Effector memory CD8-positive, alpha-beta T cell (primary cell): ENCODE measurements at regions not wholly inside any gene's neighbourhood (a gene's known extent, or its start where the extent isn't known, plus 50 kb on each side); places are given as distances from the start of the nearest gene placed in this dataset.
"Not testable (repeated sequence)": the region's sequence is repeated elsewhere in the genome, so short reads cannot be mapped to it uniquely, and the experiment has no call there.

Experiments used
- ATAC-seq: fragments of 150-1000 bp; cut with Tn5 transposase; replicated peaks from 2 replicates; pipeline ENCODE4 v1.10.0; 2021; ENCODE audit warnings: mild to moderate bottlenecking, moderate library complexity
- DNase-seq, 3 experiments: peaks; one replicate each; pipeline ENCODE4 v3.0.0; 2021
- H3K27ac Mint-ChIP-seq, 2 donors: one replicate each; pipeline ENCODE4 v1.8.0; 2022; ENCODE audit warnings: mild to moderate bottlenecking in 2 of 2, mixed read lengths in 2 of 2, moderate library complexity in 2 of 2
- H3K27me3 Mint-ChIP-seq, 2 donors: one replicate each; pipeline ENCODE4 v1.8.0; 2022; ENCODE audit warnings: mixed read lengths in 2 of 2
- H3K36me3 Mint-ChIP-seq: one replicate; pipeline ENCODE4 v1.8.0; 2022; ENCODE audit warnings: mild to moderate bottlenecking, moderate library complexity, mixed read lengths; ENCODE audit not compliant: insufficient read depth
- H3K4me1 Mint-ChIP-seq, 2 donors: one replicate each; pipeline ENCODE4 v1.8.0; 2022; ENCODE audit warnings: low read depth in 2 of 2, mixed read lengths in 2 of 2
- H3K4me3 Mint-ChIP-seq, 2 donors: one replicate each; pipeline ENCODE4 v1.8.0; 2022; ENCODE audit warnings: mild to moderate bottlenecking in 2 of 2, mixed read lengths in 2 of 2, moderate library complexity in 2 of 2
- H3K9me3 Mint-ChIP-seq, 2 donors: one replicate each; pipeline ENCODE4 v1.8.0; 2022; ENCODE audit warnings: mixed read lengths in 2 of 2

DNA sequence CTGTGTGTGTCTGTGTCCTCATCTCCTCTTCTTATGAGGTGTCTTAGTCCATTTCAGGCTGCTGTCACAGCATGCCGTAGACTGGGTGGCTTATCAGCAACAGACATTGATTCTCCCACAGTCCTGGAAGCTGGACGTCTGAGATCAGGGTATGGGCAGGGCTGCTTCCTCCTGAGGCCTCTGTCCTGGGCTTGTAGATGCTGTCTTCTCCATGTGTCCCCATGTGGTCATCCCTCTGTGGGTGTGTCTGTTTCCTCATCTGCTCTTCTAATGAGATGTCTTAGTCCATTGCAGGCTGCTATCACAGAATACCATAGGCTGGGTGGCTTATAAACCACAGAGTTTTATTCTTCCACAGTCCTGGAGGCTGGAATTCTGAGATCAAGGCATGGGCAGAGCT lies 205.0 kb upstream of the USP9Y start:
- ATAC-seq: no peak
- H3K9me3 Mint-ChIP-seq: no peaks in the 10 kb centered on the region
- H3K27me3 Mint-ChIP-seq: no peaks in the 10 kb centered on the region
- peaks cover 4 to 7% of the 10 kb centered on the region in 2 donors for H3K4me1 Mint-ChIP-seq
- no peak overlapping the region for H3K27ac Mint-ChIP-seq
- no peak overlapping the region for H3K4me3 Mint-ChIP-seq
- H3K36me3 Mint-ChIP-seq: no peaks in the 10 kb centered on the region
- DNase-seq: no peak

DNA sequence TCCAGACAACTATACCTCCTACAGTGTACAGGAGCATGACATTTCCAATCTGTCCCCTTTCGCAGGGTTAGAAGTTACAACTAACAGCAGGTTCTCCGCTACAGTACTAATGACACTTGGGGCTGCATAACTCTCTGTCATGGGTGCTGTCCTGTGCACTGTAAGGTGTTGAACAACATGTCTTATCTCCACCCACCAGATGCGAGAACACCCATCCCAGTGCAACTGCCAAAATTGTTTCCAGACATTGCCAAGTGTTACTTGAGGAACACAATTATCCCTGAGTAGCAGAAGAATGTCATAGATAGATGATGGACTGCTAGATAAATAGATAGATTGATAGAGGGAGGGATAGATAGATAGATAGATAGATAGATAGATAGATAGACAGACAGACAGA lies 200.9 kb upstream of the USP9Y start:
- ATAC-seq (no peak), DNase-seq (no peak)
- Mint-ChIP-seq H3K9me3 (no peaks in the 10 kb centered on the region), H3K36me3 (no peaks in the 10 kb centered on the region), H3K4me1 (peaks cover 7 to 13% of the 10 kb centered on the region in 2 donors), H3K4me3 (no peak overlapping the region), H3K27ac (peak overlapping the region in 1 of 2 donors; percentile 14), H3K27me3 (no peaks in the 10 kb centered on the region)

GRCh38 chrY:12504028-12504427 lies 197.0 kb upstream of the USP9Y start:
- ATAC-seq, H3K27me3 Mint-ChIP-seq, DNase-seq: not testable (repeated sequence)

GRCh38 chrY:12517338-12517737 lies 183.7 kb upstream of the USP9Y start:
- Mint-ChIP-seq H3K27ac (peak overlapping the region in 1 of 2 donors; percentile 8), H3K36me3 (no peaks in the 10 kb centered on the region), H3K27me3 (no peaks in the 10 kb centered on the region), H3K9me3 (no peaks in the 10 kb centered on the region), H3K4me3 (no peak overlapping the region), H3K4me1 (peaks cover 0 to 4% of the 10 kb centered on the region in 2 donors)
- ATAC-seq (no peak), DNase-seq (no peak)

More at GRCh38 chrY:12504028-12504427, 197.0 kb upstream of the USP9Y start:
- not testable (repeated sequence) for H3K36me3 Mint-ChIP-seq, H3K27ac Mint-ChIP-seq, H3K4me3 Mint-ChIP-seq, H3K9me3 Mint-ChIP-seq
- H3K4me1 Mint-ChIP-seq: peaks cover 7 to 13% of the 10 kb centered on the region in 2 donors

DNA sequence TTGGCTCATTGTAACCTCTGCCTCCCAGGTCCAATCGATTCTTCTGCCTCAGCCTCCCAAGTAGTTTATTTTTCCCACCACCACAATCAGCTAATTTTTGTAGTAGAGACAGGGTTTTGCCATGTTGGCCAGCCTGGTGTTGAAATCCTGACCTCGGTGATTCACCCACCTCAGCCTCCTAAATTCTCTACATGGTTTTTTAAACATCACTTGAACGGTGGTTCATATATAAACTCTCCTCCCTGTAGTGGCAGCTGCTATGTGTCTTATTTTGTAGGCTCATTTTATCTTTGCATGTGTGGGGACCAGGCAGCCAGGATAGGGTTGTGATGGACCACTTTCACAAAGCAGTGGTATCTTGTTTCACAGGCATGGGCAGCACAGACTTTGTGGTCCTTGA lies 175.8 kb upstream of the USP9Y start:
- H3K27me3 Mint-ChIP-seq: no peaks in the 10 kb centered on the region
- peak overlapping the region in 1 of 2 donors; percentile 20 for H3K27ac Mint-ChIP-seq
- ATAC-seq: no peak
- H3K4me3 Mint-ChIP-seq: no peak overlapping the region
- DNase-seq: no peak
- H3K9me3 Mint-ChIP-seq: no peaks in the 10 kb centered on the region
- peaks cover 4 to 30% of the 10 kb centered on the region in 2 donors for H3K4me1 Mint-ChIP-seq
- no peaks in the 10 kb centered on the region for H3K36me3 Mint-ChIP-seq

DNA sequence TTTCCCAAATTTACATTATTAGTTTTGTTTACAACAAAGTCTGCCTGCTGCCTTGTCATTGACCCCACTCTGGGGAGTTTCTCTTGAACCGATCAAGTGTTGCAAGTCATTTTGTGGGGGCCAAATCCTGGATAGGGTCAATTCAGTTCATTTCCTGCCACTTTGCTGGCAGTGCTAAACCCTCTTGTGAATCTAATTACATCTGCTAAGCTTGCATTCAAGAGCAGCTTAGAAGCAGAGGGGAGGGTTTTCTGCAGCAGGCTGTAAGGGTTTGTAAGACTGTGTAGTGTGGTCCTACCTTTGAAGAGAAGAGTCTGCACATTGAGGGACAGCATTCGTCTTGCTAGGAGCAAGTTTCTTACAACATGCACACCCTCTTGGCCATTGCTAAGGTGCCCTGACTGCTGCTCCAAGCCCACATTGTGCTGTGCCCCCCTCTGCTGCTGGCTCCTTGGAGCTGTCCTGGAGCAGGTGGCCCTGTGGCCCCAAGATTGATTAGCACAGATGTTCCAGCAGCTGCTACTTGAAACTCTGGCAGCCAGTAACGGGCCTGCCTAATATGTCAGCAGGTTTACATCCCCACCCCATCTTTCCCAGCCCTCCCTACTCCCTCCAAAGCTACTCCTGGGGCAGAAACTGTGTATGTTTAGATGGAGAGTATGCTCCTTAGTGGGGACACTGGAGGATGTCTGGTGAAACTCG lies 174.5 kb upstream of the USP9Y start:
- no peaks in the 10 kb centered on the region for H3K9me3 Mint-ChIP-seq
- no peaks in the 10 kb centered on the region for H3K27me3 Mint-ChIP-seq
- peak overlapping the region; percentile 2 to 21 for H3K4me3 Mint-ChIP-seq
- peaks cover 13 to 42% of the 10 kb centered on the region in 2 donors for H3K4me1 Mint-ChIP-seq
- no peaks in the 10 kb centered on the region for H3K36me3 Mint-ChIP-seq
- DNase-seq (no peak), ATAC-seq (no peak)
- peak overlapping the region in 1 of 2 donors; percentile 20 for H3K27ac Mint-ChIP-seq

DNA sequence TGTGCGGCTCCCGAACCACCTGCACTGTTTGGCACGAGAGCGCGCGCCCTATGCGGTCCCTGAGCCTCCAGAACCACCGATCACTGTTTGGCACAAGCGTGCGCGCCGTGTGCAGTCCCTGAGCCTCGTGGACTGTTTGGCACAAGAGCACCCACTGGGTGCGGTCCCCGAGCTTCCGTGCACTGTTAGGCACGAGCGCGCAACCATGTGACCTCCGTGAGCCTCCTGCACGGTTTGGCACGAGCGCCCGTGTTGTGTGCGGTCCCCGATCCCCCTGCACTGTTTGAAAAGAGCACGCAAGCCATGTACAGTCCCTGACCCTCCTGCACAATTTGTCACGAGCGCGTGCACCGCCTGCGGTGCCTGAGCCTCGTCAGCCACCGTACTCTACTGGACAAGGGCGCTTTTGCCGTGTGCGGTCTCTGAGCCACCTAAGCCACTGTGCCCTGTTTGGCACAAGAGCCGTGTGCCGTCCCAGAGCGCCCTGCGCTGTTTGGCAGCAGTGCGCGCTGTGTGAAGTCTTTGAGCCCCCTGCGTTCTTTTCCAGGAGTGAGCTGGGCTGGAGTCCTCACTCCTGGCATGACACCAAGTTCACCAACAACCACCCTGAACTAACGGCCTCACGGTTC lies 163.7 kb upstream of the USP9Y start:
- Mint-ChIP-seq H3K9me3 (no peaks in the 10 kb centered on the region), H3K27me3 (peaks cover 16 to 17% of the 10 kb centered on the region in 2 donors), H3K27ac (no peak overlapping the region), H3K4me3 (peak overlapping the region; percentile 68 to 81), H3K4me1 (peaks cover 6 to 19% of the 10 kb centered on the region in 2 donors), H3K36me3 (no peaks in the 10 kb centered on the region)
- no peak for DNase-seq
- ATAC-seq: peak; percentile 29

- Mint-ChIP-seq H3K9me3 (peaks cover 0 to 3% of the 10 kb centered on the region in 2 donors), H3K27me3 (no peaks in the 10 kb centered on the region), H3K4me1 (peaks cover 4 to 5% of the 10 kb centered on the region in 2 donors), H3K36me3 (no peaks in the 10 kb centered on the region), H3K4me3 (no peak overlapping the region), H3K27ac (no peak overlapping the region)
- no peak for DNase-seq
- no peak for ATAC-seq
Observed at GRCh38 chrY:12546746-12547420, 154.1 kb upstream of the USP9Y start.

DNA sequence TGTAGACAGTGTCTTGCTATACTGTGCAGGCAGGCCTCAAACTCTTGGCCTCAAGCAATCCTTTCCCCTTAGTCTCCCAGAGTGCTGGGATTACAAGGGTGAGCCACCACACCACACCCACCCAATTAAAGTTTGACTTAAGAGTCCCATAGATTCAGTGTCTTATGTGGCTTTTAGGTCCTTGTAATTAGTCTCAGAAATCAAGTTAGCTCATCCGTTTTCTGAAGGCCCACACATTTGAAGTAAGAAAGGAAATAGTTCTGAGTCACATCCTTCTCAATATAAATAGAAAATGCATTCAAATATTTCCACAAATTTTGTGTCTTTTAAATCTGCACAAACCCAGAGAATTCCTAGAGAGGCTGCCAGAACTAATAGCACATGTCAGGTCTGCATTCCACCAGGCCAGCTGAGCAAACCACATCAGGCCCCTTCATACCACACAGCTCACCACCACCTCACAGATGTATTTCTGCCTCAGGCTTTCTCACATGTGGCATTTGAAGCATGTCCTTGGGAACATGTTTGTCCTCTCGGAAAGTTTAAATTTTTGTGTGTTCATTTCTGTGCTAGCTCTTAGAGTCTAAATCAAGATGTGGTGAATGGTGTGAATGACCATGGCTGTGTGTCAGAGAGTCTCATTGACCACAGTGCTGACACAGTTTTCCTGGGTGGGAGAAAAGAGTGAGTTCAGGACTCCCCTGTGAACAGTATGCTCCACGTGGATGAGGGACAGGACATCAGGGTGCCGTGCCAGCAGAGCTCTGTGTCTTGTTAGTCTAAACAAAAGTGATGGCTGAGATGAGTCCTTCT lies 148.4 kb upstream of the USP9Y start:
- peaks cover 22 to 30% of the 10 kb centered on the region in 2 donors for H3K4me1 Mint-ChIP-seq
- peak overlapping the region; percentile 91 for H3K27ac Mint-ChIP-seq
- H3K4me3 Mint-ChIP-seq: no peak overlapping the region
- H3K27me3 Mint-ChIP-seq: no peaks in the 10 kb centered on the region
- ATAC-seq: no peak
- DNase-seq: no peak
- H3K36me3 Mint-ChIP-seq: no peaks in the 10 kb centered on the region
- H3K9me3 Mint-ChIP-seq: peaks cover 0 to 3% of the 10 kb centered on the region in 2 donors

DNA sequence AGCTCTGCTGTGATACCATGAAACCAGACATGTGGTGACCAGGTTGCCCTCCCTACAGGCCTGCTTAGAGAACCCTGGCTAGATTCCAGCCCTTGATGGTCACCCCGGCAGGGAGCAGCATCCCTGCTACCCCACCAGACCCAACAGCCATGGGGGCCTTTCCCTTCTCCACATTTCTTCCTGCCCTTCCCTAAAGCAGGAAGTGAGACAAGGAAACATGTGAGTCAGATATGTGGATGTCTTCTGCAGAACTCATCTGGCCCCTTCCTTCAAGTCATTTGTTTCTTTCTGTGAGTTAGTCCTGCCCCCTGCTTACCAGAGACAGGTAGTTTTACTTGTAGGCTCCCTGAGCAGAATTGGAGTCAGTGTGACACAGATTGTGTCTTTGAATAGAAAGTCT lies 147.1 kb upstream of the USP9Y start:
- peaks cover 23 to 36% of the 10 kb centered on the region in 2 donors for H3K4me1 Mint-ChIP-seq
- no peak for ATAC-seq
- H3K36me3 Mint-ChIP-seq: no peaks in the 10 kb centered on the region
- no peak for DNase-seq
- H3K4me3 Mint-ChIP-seq: no peak overlapping the region
- H3K9me3 Mint-ChIP-seq: peaks cover 2 to 3% of the 10 kb centered on the region in 2 donors
- peak overlapping the region; percentile 10 to 91 for H3K27ac Mint-ChIP-seq
- H3K27me3 Mint-ChIP-seq: no peaks in the 10 kb centered on the region

GRCh38 chrY:12555005-12555404 lies 146.0 kb upstream of the USP9Y start:
- Mint-ChIP-seq H3K4me1 (peaks cover 23 to 37% of the 10 kb centered on the region in 2 donors), H3K27me3 (no peaks in the 10 kb centered on the region), H3K9me3 (peaks cover 1 to 12% of the 10 kb centered on the region in 2 donors), H3K27ac (no peak overlapping the region), H3K4me3 (no peak overlapping the region), H3K36me3 (no peaks in the 10 kb centered on the region)
- DNase-seq (no peak), ATAC-seq (no peak)

DNA sequence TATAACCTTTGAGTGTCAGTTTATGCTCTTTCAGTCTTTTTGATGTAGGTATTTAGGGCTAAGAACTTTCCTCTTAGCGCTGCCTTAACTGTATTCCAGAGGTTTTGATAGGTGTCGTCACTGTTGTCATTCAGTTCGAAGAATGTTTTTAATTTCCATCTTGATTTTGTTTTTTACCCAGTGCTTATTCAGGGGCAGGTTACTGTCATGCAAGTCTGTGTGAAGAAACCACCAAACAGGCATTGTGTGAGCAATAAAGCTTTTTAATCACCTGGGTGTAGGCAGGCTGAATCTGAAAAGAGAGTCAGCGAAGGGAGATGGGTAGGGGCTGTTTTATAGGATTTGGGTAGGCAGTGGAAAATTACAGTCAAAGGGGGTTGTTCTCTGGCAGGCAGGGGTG lies 142.0 kb upstream of the USP9Y start:
- Mint-ChIP-seq H3K9me3 (peaks cover 27 to 39% of the 10 kb centered on the region in 2 donors), H3K27ac (no peak overlapping the region), H3K36me3 (peaks cover 2% of the 10 kb centered on the region), H3K27me3 (no peaks in the 10 kb centered on the region), H3K4me3 (no peak overlapping the region), H3K4me1 (peaks cover 7 to 21% of the 10 kb centered on the region in 2 donors)
- no peak for DNase-seq
- no peak for ATAC-seq

GRCh38 chrY:12576278-12576677 lies 124.8 kb upstream of the USP9Y start:
- Mint-ChIP-seq H3K4me3 (no peak overlapping the region), H3K27ac (peak overlapping the region in 1 of 2 donors; percentile 82), H3K4me1 (peaks cover 0 to 14% of the 10 kb centered on the region in 2 donors), H3K27me3 (no peaks in the 10 kb centered on the region), H3K36me3 (no peaks in the 10 kb centered on the region), H3K9me3 (no peaks in the 10 kb centered on the region)
- ATAC-seq (no peak), DNase-seq (no peak)
